T-helper 22 cell (primary cell): ENCODE measurements at regions not wholly inside any gene's neighbourhood (a gene's known extent, or its start where the extent isn't known, plus 50 kb on each side); places are given as distances from the start of the nearest gene placed in this dataset.
"Not testable (repeated sequence)": the region's sequence is repeated elsewhere in the genome, so short reads cannot be mapped to it uniquely, and the experiment has no call there.

Source experiments
- DNase-seq: peaks from one replicate; pipeline ENCODE4 v3.0.0-alpha.2; 2020; ENCODE audit warnings: low read depth

- no peak for DNase-seq
Measured at GRCh38 chr9:6160579-6160978, 55.0 kb upstream of the IL33 start.

GRCh38 chr9:6153425-6153824 lies 62.2 kb upstream of the IL33 start:
- DNase-seq = no peak

GRCh38 chr9:6152788-6153187 lies 62.8 kb upstream of the IL33 start:
- DNase-seq = no peak

- DNase-seq = no peak
Measured at GRCh38 chr9:6150483-6150882, 65.1 kb upstream of the IL33 start.

- DNase-seq = no peak
Measured at GRCh38 chr9:6149315-6149714, 66.3 kb upstream of the IL33 start.

GRCh38 chr9:6147846-6148245 lies 67.8 kb upstream of the IL33 start:
- DNase-seq = no peak

GRCh38 chr9:6144947-6145346 lies 70.7 kb upstream of the IL33 start:
- DNase-seq = no peak

- no peak for DNase-seq
Measured at GRCh38 chr9:6142799-6143454, 72.7 kb upstream of the IL33 start.

- not testable (repeated sequence) for DNase-seq
Measured at GRCh38 chr9:6135780-6136179, 79.8 kb upstream of the IL33 start.

- DNase-seq = no peak
Measured at GRCh38 chr9:6134661-6135180, 80.9 kb upstream of the IL33 start.

- DNase-seq = no peak
Measured at GRCh38 chr9:6133346-6134063, 82.1 kb upstream of the IL33 start.

GRCh38 chr9:6132650-6133049 lies 83.0 kb upstream of the IL33 start:
- no peak for DNase-seq

- DNase-seq = no peak
Measured at GRCh38 chr9:6128030-6128429, 87.6 kb upstream of the IL33 start.

- no peak for DNase-seq
Measured at GRCh38 chr9:6126377-6126776, 89.2 kb upstream of the IL33 start.

GRCh38 chr9:6123416-6123815 lies 92.2 kb upstream of the IL33 start:
- DNase-seq = no peak

GRCh38 chr9:6121707-6122106 lies 93.9 kb upstream of the IL33 start:
- no peak for DNase-seq

GRCh38 chr9:6114424-6114823 lies 99.0 kb upstream of the RANBP6 start:
- no peak for DNase-seq

- no peak for DNase-seq
Measured at GRCh38 chr9:6113819-6114218, 98.4 kb upstream of the RANBP6 start.

GRCh38 chr9:6113312-6113711 lies 97.9 kb upstream of the RANBP6 start:
- DNase-seq = no peak

GRCh38 chr9:6109986-6110385 lies 94.6 kb upstream of the RANBP6 start:
- no peak for DNase-seq

- no peak for DNase-seq
Measured at GRCh38 chr9:6109571-6109970, 94.1 kb upstream of the RANBP6 start.

GRCh38 chr9:6106711-6107339 lies 91.4 kb upstream of the RANBP6 start:
- DNase-seq = no peak

GRCh38 chr9:6105738-6106137 lies 90.3 kb upstream of the RANBP6 start:
- no peak for DNase-seq
